Smooth muscle cell (in vitro differentiated cells): ENCODE measurements at regions not wholly inside any gene's neighbourhood (a gene's known extent, or its start where the extent isn't known, plus 50 kb on each side); places are given as distances from the start of the nearest gene placed in this dataset.

ENCODE experiments used
- DNase-seq: peaks from one replicate; lab custom pipeline; 2025; ENCODE audit not compliant: unreplicated experiment; lab: John Stamatoyannopoulos, UW
- H2AFZ ChIP-seq: fragments of 200-600 bp; sonication (generic); 2 replicates; pipeline ENCODE4 v1.6.0; 2016; ENCODE audit warnings: antibody characterized with exemption, low read depth, mild to moderate bottlenecking
- H3F3A ChIP-seq: fragments of 200-600 bp; sonication (generic); 2 replicates; pipeline ENCODE4 v1.6.0; 2017; ENCODE audit warnings: antibody characterized with exemption, low read depth
- H3K27ac ChIP-seq: fragments of 200-600 bp; sonication (generic); 2 replicates; pipeline ENCODE4 v1.5.1; 2016; ENCODE audit warnings: low read depth, mild to moderate bottlenecking
- H3K27me3 ChIP-seq: fragments of 200-600 bp; sonication (generic); 2 replicates; pipeline ENCODE4 v1.6.1; 2016; ENCODE audit warnings: low read depth, mild to moderate bottlenecking
- H3K36me3 ChIP-seq: fragments of 200-600 bp; sonication (generic); 2 replicates; pipeline ENCODE4 v1.5.1; 2016; ENCODE audit warnings: low read depth
- H3K4me1 ChIP-seq: fragments of 200-600 bp; sonication (generic); 2 replicates; pipeline ENCODE4 v1.5.1; 2016; ENCODE audit warnings: low read depth
- H3K4me2 ChIP-seq: fragments of 200-600 bp; sonication (generic); 2 replicates; pipeline ENCODE4 v1.6.0; 2016; ENCODE audit warnings: mild to moderate bottlenecking
- H3K4me3 ChIP-seq: fragments of 200-600 bp; sonication (generic); 2 replicates; pipeline ENCODE4 v1.5.1; 2016; ENCODE audit warnings: mild to moderate bottlenecking
- H3K79me2 ChIP-seq: fragments of 200-600 bp; sonication (generic); 2 replicates; pipeline ENCODE4 v1.6.0; 2016; ENCODE audit warnings: low read depth, mild to moderate bottlenecking
- H3K9ac ChIP-seq: fragments of 200-600 bp; sonication (generic); 2 replicates; pipeline ENCODE4 v1.6.0; 2016; ENCODE audit warnings: low read depth
- H3K9me3 ChIP-seq: fragments of 200-600 bp; sonication (generic); replicated peaks from 2 replicates; pipeline ENCODE4 v1.5.1; 2016; ENCODE audit warnings: low read depth
- H4K20me1 ChIP-seq: fragments of 200-600 bp; sonication (generic); 2 replicates; pipeline ENCODE4 v1.6.0; 2016; ENCODE audit warnings: low read depth
- WGBS: methylation state at CpG from one replicate; pipeline ENCODE4 v1.1.7; 2016; ENCODE audit warnings: low lambda C conversion rate; 5-methylcytosine and 5-hydroxymethylcytosine counted together
- TF ChIP-seq, protein P1 (sequence below): fragments of 200-600 bp; sonication (generic); IDR thresholded peaks from 2 replicates; pipeline ENCODE4 v1.5.1; 2017; ENCODE audit warnings: borderline replicate concordance, mild to moderate bottlenecking, antibody characterized with exemption; ENCODE audit not compliant: insufficient read depth, poor library complexity, severe bottlenecking

DNA sequence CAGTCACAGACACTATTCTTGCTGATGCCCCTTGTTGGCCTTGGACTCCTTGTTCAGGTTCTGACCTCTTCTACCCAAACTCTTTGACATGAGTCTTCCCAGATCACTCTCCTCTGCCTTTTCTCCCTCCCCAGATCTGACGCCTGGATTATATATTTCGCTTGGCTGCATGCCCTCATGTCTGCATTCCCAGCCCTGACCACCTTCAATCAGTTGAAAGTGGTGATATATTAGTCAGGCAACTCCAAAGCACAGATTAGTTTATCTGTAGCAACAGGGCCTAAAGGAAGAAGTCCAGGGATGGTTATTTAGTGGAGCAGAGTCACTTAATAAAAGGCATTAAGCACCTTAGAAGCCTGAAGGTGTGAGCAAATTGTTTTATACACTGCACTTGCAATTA lies 110.0 kb upstream of the GUCA2B start:
- no peak overlapping the region for H2AFZ ChIP-seq
- WGBS: 81% methylated on average over 2 of the region's 2 CpGs
- TF ChIP-seq, protein P1, sequence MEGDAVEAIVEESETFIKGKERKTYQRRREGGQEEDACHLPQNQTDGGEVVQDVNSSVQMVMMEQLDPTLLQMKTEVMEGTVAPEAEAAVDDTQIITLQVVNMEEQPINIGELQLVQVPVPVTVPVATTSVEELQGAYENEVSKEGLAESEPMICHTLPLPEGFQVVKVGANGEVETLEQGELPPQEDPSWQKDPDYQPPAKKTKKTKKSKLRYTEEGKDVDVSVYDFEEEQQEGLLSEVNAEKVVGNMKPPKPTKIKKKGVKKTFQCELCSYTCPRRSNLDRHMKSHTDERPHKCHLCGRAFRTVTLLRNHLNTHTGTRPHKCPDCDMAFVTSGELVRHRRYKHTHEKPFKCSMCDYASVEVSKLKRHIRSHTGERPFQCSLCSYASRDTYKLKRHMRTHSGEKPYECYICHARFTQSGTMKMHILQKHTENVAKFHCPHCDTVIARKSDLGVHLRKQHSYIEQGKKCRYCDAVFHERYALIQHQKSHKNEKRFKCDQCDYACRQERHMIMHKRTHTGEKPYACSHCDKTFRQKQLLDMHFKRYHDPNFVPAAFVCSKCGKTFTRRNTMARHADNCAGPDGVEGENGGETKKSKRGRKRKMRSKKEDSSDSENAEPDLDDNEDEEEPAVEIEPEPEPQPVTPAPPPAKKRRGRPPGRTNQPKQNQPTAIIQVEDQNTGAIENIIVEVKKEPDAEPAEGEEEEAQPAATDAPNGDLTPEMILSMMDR: no peak

DNA sequence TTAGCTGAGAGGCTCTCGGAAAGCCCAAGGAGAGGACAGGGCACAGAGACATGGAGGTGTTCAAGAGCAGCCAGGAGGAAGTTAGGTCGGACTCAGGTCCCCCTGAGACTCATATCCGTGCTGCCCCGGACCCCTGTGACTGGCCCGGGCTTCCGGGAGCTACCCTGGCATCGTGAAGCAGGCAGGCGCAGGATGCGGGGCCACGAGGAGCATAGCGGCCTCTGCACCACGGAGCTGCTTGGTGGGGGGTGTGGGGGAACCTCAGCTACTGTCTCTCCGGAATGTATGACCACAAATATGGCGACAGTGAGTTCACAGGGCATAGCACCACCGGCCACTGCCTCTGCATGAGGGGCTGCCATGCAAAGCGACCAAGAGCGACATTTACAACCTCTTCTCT lies 112.2 kb upstream of the GUCA2B start:
- TF ChIP-seq, protein P1: no peak
- no peak overlapping the region for H3K4me2 ChIP-seq
- no peaks in the 10 kb centered on the region for H3K36me3 ChIP-seq
- H3K9ac ChIP-seq: no peak overlapping the region
- H3K4me3 ChIP-seq: no peak overlapping the region
- DNase-seq: no peak
- no peaks in the 10 kb centered on the region for H3F3A ChIP-seq
- H4K20me1 ChIP-seq: no peaks in the 10 kb centered on the region
- 90% methylated on average over 17 of the region's 17 CpGs for WGBS
- no peaks in the 10 kb centered on the region for H3K79me2 ChIP-seq
- H3K27ac ChIP-seq: no peak overlapping the region
- no peaks in the 10 kb centered on the region for H3K9me3 ChIP-seq
- no peak overlapping the region for H2AFZ ChIP-seq
- H3K4me1 ChIP-seq: no peaks in the 10 kb centered on the region
- H3K27me3 ChIP-seq: no peaks in the 10 kb centered on the region

More for the DNA sequence above, 110.0 kb upstream of the GUCA2B start:
- H3K9ac ChIP-seq: no peak overlapping the region
- H3K4me2 ChIP-seq: no peak overlapping the region
- no peaks in the 10 kb centered on the region for H3K4me1 ChIP-seq
- H3F3A ChIP-seq: no peaks in the 10 kb centered on the region
- no peak for DNase-seq
- H3K27me3 ChIP-seq: peaks cover 3% of the 10 kb centered on the region
- no peak overlapping the region for H3K4me3 ChIP-seq
- H3K9me3 ChIP-seq: no peaks in the 10 kb centered on the region
- no peaks in the 10 kb centered on the region for H3K79me2 ChIP-seq
- H4K20me1 ChIP-seq: no peaks in the 10 kb centered on the region
- no peak overlapping the region for H3K27ac ChIP-seq
- H3K36me3 ChIP-seq: no peaks in the 10 kb centered on the region

DNA sequence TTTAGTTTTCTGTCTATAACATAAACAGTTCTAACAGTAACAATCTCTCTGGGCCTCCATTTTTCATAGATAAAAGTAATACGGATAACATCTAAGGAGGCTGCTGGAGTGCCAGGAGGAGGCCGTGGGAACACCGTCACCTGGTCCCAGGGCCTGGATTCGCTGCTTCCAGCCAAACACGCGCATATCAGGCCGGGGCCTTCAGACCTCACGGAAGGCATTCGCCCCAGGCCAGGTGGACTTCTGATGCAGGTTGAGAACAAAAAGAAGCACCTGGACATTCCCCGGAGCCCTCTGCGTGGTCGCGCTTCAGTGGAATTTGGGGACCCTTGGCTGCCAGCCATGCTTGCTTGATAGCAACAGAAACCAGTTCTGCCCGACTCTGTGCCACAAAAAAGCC lies 113.1 kb upstream of the GUCA2B start:
- TF ChIP-seq, protein P1: no peak
- Histone ChIP-seq H3K4me2 (no peak overlapping the region), H3K27ac (no peak overlapping the region), H3K79me2 (no peaks in the 10 kb centered on the region), H2AFZ (no peak overlapping the region), H4K20me1 (no peaks in the 10 kb centered on the region), H3K4me1 (no peaks in the 10 kb centered on the region), H3K9me3 (no peaks in the 10 kb centered on the region), H3K4me3 (no peak overlapping the region), H3K9ac (no peak overlapping the region), H3K27me3 (no peaks in the 10 kb centered on the region), H3F3A (no peaks in the 10 kb centered on the region), H3K36me3 (no peaks in the 10 kb centered on the region)
- DNase-seq: no peak
- 96% methylated on average over 14 of the region's 14 CpGs for WGBS

DNA sequence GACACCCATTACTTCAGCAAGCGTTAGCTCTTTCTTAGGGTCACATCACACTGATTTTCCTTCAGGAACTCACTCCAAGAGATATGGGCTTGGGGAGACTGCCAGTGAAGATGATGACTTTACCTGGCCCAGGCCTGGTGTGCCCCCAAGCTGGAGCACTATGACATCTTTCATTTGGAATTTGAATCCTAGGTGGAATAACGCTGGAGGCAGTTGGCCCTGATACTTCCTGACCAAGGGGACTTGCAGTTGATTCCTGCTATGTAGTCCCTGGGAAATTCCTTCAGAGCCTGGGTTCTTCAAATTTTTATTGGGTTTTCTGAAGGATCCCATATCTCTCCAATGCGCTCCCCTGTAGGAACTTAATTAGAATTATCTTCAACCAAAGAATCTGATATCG lies 114.9 kb upstream of the GUCA2B start:
- Histone ChIP-seq H3K9ac (no peak overlapping the region), H3K27me3 (peaks cover 13% of the 10 kb centered on the region), H3K27ac (no peak overlapping the region), H3K79me2 (no peaks in the 10 kb centered on the region), H3K9me3 (no peaks in the 10 kb centered on the region), H3K4me3 (no peak overlapping the region), H3K36me3 (no peaks in the 10 kb centered on the region), H3K4me2 (no peak overlapping the region), H3K4me1 (no peaks in the 10 kb centered on the region), H3F3A (no peaks in the 10 kb centered on the region), H2AFZ (no peak overlapping the region), H4K20me1 (no peaks in the 10 kb centered on the region)
- TF ChIP-seq, protein P1: no peak
- DNase-seq: no peak
- 81% methylated on average over 4 of the region's 4 CpGs for WGBS
